SK-N-MC (cell line): ENCODE measurements at regions not wholly inside any gene's neighbourhood (a gene's known extent, or its start where the extent isn't known, plus 50 kb on each side); places are given as distances from the start of the nearest gene placed in this dataset.

ENCODE experiments used
- EZH2 ChIP-seq: fragments of 200-600 bp; sonication (generic); IDR thresholded peaks from one replicate; pipeline ENCODE4 v1.6.1; 2017; ENCODE audit warnings: antibody characterized with exemption
- FOXP2 ChIP-seq: optimal IDR thresholded peaks from 2 replicates; pipeline ENCODE3; 2011; ENCODE audit warnings: mild to moderate bottlenecking, moderate library complexity; ENCODE audit not compliant: insufficient read depth; ENCODE audit errors: extremely low read length, control extremely low read depth
- POLR2AphosphoS5 ChIP-seq: IDR thresholded peaks from 2 replicates; pipeline ENCODE4 v1.6.1; 2012; ENCODE audit warnings: mild to moderate bottlenecking, low read depth, low read length, borderline replicate concordance

DNA sequence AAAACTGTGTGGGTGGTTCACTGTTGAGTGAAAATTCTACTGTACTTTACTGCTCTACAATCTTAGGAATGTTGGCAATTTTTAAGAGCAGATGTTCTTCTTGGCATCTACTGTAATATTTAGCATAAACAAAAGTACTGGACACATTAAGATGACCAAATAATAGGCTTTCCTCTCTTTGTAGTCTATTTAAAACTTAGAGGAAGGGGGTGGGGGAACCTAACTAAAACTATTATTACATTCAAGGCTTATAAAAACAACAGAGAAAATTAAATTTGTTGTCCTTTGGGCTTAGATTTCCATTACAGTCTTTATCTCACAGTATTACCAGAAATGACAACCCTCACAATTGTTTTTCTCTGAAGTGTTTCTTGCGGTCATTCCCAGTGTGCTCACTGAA lies 181.2 kb downstream of the PLPPR4 start:
- TF ChIP-seq POLR2AphosphoS5 (no peak), EZH2 (no peak), FOXP2 (no peak)
